ENCODE measurements at regions not wholly inside any gene's neighbourhood (a gene's known extent, or its start where the extent isn't known, plus 50 kb on each side); places are given as distances from the start of the nearest gene placed in this dataset.
A peak's percentile ranks its signal among the peaks of the same experiment; 100 is the strongest.

DNA sequence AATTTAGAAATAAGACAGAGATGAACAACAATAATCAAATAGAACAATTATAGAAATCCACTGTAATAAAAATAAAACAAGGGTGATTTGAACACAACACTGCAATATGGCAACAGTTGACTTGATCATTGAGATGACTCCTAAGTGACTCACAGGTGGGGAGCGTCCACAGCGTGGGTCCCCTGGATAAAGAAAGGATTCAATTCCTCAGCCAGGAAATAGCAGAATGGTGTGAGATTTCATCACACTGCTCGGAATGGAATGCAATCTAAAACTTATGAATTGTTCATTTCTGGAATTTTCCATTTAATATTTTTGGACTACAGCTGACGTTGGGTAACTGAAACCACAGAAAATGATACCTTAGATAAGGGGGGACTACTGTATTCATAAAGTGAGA is 82.0 kb downstream of the CNTN3 start:
- TF ChIP-seq, protein P1, sequence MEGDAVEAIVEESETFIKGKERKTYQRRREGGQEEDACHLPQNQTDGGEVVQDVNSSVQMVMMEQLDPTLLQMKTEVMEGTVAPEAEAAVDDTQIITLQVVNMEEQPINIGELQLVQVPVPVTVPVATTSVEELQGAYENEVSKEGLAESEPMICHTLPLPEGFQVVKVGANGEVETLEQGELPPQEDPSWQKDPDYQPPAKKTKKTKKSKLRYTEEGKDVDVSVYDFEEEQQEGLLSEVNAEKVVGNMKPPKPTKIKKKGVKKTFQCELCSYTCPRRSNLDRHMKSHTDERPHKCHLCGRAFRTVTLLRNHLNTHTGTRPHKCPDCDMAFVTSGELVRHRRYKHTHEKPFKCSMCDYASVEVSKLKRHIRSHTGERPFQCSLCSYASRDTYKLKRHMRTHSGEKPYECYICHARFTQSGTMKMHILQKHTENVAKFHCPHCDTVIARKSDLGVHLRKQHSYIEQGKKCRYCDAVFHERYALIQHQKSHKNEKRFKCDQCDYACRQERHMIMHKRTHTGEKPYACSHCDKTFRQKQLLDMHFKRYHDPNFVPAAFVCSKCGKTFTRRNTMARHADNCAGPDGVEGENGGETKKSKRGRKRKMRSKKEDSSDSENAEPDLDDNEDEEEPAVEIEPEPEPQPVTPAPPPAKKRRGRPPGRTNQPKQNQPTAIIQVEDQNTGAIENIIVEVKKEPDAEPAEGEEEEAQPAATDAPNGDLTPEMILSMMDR (IDR thresholded peaks at IDR 0.05; ENCODE audit: low read depth, low read length, missing control alignments) = no peak
- H3K4me3 ChIP-seq (ENCODE audit: low read depth, low read length) = no peak overlapping the region
- peak; percentile 70 for DNase-seq (ENCODE audit: low read depth)
- in situ Hi-C loops (cut with HindIII; ENCODE audit: low sequenced_read_pairs) = no loop called here

- TF ChIP-seq, protein P1 (IDR thresholded peaks at IDR 0.05; ENCODE audit: low read depth, low read length, missing control alignments) = no peak
- H3K4me3 ChIP-seq (ENCODE audit: low read depth, low read length) = no peak overlapping the region
- no peak for DNase-seq (ENCODE audit: low read depth)
- in situ Hi-C loops (cut with HindIII; ENCODE audit: low sequenced_read_pairs) = no loop called here
Observed at GRCh38 chr3:74531491-74531890, 83.0 kb downstream of the CNTN3 start.

DNA sequence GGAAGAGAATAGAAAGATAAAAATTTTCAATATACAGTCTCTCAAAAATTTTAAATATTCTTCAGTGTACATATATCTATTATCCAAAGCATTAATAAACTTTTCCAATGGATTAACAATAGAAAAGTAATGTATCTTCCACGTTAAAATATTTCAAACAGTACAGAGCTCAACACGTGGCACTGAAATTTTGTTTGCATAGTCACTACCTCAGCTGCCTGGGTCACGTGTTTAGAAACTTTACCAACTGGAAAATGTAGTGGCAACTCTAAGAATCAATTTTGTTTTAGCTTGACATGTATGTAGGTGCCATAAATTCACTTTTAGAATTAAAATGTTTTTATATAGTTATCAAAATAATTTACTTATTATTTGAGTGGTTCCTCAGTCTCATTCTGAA is 85.3 kb downstream of the CNTN3 start:
- H3K4me3 ChIP-seq (ENCODE audit: low read depth, low read length) = no peak overlapping the region
- TF ChIP-seq, protein P1 (IDR thresholded peaks at IDR 0.05; ENCODE audit: low read depth, low read length, missing control alignments) = no peak
- no peak for DNase-seq (ENCODE audit: low read depth)
- in situ Hi-C loops (cut with HindIII; ENCODE audit: low sequenced_read_pairs) = no loop called here

- TF ChIP-seq, protein P1 (IDR thresholded peaks at IDR 0.05; ENCODE audit: low read depth, low read length, missing control alignments) = no peak
- no peak for DNase-seq (ENCODE audit: low read depth)
- in situ Hi-C loops (cut with HindIII; ENCODE audit: low sequenced_read_pairs) = no loop called here
- no peak overlapping the region for H3K4me3 ChIP-seq (ENCODE audit: low read depth, low read length)
Observed at GRCh38 chr3:74527566-74527965, 86.9 kb downstream of the CNTN3 start.

- TF ChIP-seq, protein P1 (IDR thresholded peaks at IDR 0.05; ENCODE audit: low read depth, low read length, missing control alignments) = no peak
- no peak for DNase-seq (ENCODE audit: low read depth)
- H3K4me3 ChIP-seq (ENCODE audit: low read depth, low read length) = no peak overlapping the region
- in situ Hi-C loops (cut with HindIII; ENCODE audit: low sequenced_read_pairs) = no loop called here
Observed at GRCh38 chr3:74523811-74524210, 90.6 kb downstream of the CNTN3 start.

DNA sequence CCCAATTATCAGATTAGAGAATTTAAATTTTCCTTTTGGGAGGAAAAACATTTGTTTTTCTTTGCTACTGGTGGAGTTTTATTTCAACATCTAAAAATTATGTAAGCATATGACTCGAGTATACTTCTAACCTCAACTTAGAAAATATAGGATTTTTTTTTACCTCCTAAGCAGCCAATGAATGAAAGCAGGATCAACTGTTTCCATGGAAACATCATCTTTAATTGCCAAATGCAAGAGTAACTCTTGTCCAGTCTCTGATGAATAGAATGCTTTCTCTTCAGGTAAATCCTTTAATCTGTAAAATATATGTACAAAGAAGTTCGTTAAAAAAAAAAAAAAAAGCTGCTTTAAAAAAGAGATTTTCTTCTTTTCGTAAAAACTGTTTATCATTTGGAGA is 93.6 kb downstream of the CNTN3 start:
- in situ Hi-C loops (cut with HindIII; ENCODE audit: low sequenced_read_pairs) = no loop called here
- no peak overlapping the region for H3K4me3 ChIP-seq (ENCODE audit: low read depth, low read length)
- TF ChIP-seq, protein P1 (IDR thresholded peaks at IDR 0.05; ENCODE audit: low read depth, low read length, missing control alignments) = no peak
- DNase-seq (ENCODE audit: low read depth) = no peak

GRCh38 chr3:74518610-74519009 is 95.8 kb downstream of the CNTN3 start:
- no peak for DNase-seq (ENCODE audit: low read depth)
- TF ChIP-seq, protein P1 (IDR thresholded peaks at IDR 0.05; ENCODE audit: low read depth, low read length, missing control alignments) = no peak
- in situ Hi-C loops (cut with HindIII; ENCODE audit: low sequenced_read_pairs) = no loop called here
- no peak overlapping the region for H3K4me3 ChIP-seq (ENCODE audit: low read depth, low read length)

Measured in astrocyte of the cerebellum (primary cell).